NCI-H128 (cell line): ENCODE measurements at regions not wholly inside any gene's neighbourhood (a gene's known extent, or its start where the extent isn't known, plus 50 kb on each side); places are given as distances from the start of the nearest gene placed in this dataset.
A peak's percentile ranks its signal among the peaks of the same experiment; 100 is the strongest.
"Not testable (repeated sequence)": the region's sequence is repeated elsewhere in the genome, so short reads cannot be mapped to it uniquely, and the experiment has no call there.

ENCODE experiments used
- DNase-seq: peaks from one replicate; lab custom pipeline; 2025; ENCODE audit not compliant: unreplicated experiment; lab: John Stamatoyannopoulos, UW

GRCh38 chr5:1637639-1638481 lies 114.1 kb upstream of the LPCAT1 start:
- DNase-seq = no peak

GRCh38 chr5:1636981-1637638 lies 113.3 kb upstream of the LPCAT1 start:
- no peak for DNase-seq

GRCh38 chr5:1636208-1636770 lies 112.5 kb upstream of the LPCAT1 start:
- DNase-seq = not testable (repeated sequence)

- not testable (repeated sequence) for DNase-seq
Measured at GRCh38 chr5:1635477-1635876, 111.7 kb upstream of the LPCAT1 start.

GRCh38 chr5:1634337-1634661 lies 110.5 kb upstream of the LPCAT1 start:
- no peak for DNase-seq

GRCh38 chr5:1633605-1634336 lies 110.0 kb upstream of the LPCAT1 start:
- DNase-seq = no peak

- DNase-seq = not testable (repeated sequence)
Measured at GRCh38 chr5:1631004-1631403, 107.2 kb upstream of the LPCAT1 start.

- DNase-seq = not testable (repeated sequence)
Measured at GRCh38 chr5:1626397-1626796, 102.6 kb upstream of the LPCAT1 start.

GRCh38 chr5:1619531-1619930 lies 95.8 kb upstream of the LPCAT1 start:
- not testable (repeated sequence) for DNase-seq

- not testable (repeated sequence) for DNase-seq
Measured at GRCh38 chr5:1618296-1618865, 94.6 kb upstream of the LPCAT1 start.

- DNase-seq = not testable (repeated sequence)
Measured at GRCh38 chr5:1617236-1617755, 93.5 kb upstream of the LPCAT1 start.

- not testable (repeated sequence) for DNase-seq
Measured at GRCh38 chr5:1613515-1613914, 89.8 kb upstream of the LPCAT1 start.

- not testable (repeated sequence) for DNase-seq
Measured at GRCh38 chr5:1610526-1610925, 86.8 kb upstream of the LPCAT1 start.

GRCh38 chr5:1609111-1609510 lies 85.4 kb upstream of the LPCAT1 start:
- DNase-seq = not testable (repeated sequence)

- DNase-seq = not testable (repeated sequence)
Measured at GRCh38 chr5:1608336-1608735, 84.6 kb upstream of the LPCAT1 start.

GRCh38 chr5:1606951-1607350 lies 83.2 kb upstream of the LPCAT1 start:
- DNase-seq = not testable (repeated sequence)

- DNase-seq = peak; percentile 87
Measured at GRCh38 chr5:1603916-1604315, 80.2 kb upstream of the LPCAT1 start.

GRCh38 chr5:1601565-1601964 lies 77.8 kb upstream of the LPCAT1 start:
- DNase-seq = peak; percentile 78

GRCh38 chr5:1598950-1599737 lies 75.4 kb upstream of the LPCAT1 start:
- DNase-seq = not testable (repeated sequence)

- DNase-seq = not testable (repeated sequence)
Measured at GRCh38 chr5:1597093-1597473, 73.3 kb upstream of the LPCAT1 start.
